GM12865 (cell line): ENCODE measurements at regions not wholly inside any gene's neighbourhood (a gene's known extent, or its start where the extent isn't known, plus 50 kb on each side); places are given as distances from the start of the nearest gene placed in this dataset.

Experiments used
- DNase-seq: peaks from one replicate; pipeline ENCODE4 v3.0.0; 2010; ENCODE audit warnings: low read depth
- H3K4me3 ChIP-seq: 2 replicates; pipeline ENCODE4 v1.5.1; 2011; ENCODE audit warnings: mild to moderate bottlenecking, low read depth, low read length, control low read depth
- CTCF ChIP-seq: IDR thresholded peaks from 2 replicates; pipeline ENCODE4 v1.5.1; 2011; ENCODE audit warnings: low read length, control low read depth, low read depth, inconsistent platforms; ENCODE audit not compliant: insufficient read depth; ENCODE audit errors: missing control alignments

DNA sequence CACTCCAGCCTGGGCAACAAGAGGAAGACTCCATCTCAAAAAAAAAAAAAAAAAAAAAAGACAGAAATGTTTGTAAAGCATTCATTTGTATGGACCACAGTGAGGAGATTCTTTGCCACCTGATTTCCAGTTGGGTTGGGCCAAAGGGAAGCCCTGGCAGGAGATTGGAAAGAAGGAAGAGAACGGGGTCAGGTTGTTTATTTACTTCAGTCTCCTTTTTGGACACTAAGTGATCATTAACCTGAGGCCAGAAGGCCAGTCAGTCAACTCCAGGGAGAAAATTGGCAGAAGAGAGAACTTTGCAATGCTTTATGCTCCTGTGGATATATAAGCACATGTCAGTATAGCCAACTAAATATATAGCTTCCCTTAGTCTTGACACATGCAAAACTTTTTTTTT, 85.9 kb downstream of the NTMT2 start:
- no peak for DNase-seq
- no peak for TF ChIP-seq CTCF
- no peak overlapping the region for H3K4me3 ChIP-seq

DNA sequence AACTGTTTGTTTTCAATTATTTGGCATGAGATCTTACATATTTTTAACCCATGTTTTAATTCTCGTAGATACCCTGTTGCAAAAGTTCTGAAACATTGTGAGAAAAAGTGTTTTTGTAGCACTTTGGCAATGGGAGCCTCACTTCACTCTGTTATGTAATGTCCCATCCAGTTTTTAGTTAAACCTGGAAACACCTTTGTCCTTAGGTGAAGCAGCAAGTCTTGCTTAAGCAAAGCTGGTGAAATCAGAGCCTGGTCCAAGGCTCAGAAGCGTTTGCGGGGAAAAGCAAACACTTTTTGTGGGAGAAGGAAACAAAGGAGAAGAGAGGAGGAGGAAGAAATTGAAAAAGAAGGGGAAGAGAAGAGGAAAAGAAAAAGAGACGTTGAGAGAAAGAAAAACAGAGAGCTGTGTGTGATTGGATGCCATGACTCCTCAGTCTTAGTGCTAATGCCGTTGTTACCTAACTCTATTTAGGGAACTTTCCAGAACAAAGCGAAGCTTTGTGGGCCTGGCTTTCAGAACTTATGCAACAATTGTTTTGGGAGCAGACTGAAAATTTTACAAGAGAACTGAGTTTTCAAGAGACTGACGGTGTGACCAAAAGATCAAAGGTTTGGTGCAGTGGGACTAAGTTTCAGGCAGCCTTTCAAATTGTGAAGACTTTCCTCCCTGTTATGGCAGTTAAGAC, 93.1 kb downstream of the NTMT2 start:
- DNase-seq, result no peak
- no peak for TF ChIP-seq CTCF

GRCh38 chr1:170239445-170239844, 93.7 kb downstream of the NTMT2 start:
- no peak for DNase-seq
- no peak for TF ChIP-seq CTCF
- no peak overlapping the region for H3K4me3 ChIP-seq

More for the DNA sequence above, 93.1 kb downstream of the NTMT2 start:
- H3K4me3 ChIP-seq, result no peak overlapping the region

DNA sequence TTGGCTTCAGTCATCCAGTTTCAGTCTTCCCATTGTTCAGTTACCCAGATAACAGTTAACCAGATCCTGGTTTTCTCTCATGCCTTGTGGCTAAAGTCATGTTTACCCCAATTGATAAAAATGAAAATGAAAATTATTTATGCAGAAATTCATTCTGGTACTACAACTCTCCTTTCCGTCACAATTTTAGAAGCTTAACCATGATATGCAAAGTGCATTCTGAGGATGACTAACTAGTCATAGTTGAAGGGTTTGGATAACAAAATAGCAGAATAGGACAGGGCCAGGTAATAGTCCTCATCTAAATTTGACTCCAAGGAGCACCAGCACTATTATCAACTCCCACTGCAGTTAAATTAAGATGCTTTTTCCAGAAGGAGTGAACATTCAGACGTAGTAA, 94.7 kb downstream of the NTMT2 start:
- H3K4me3 ChIP-seq, result no peak overlapping the region
- DNase-seq, result peak; percentile 59
- TF ChIP-seq CTCF, result no peak

DNA sequence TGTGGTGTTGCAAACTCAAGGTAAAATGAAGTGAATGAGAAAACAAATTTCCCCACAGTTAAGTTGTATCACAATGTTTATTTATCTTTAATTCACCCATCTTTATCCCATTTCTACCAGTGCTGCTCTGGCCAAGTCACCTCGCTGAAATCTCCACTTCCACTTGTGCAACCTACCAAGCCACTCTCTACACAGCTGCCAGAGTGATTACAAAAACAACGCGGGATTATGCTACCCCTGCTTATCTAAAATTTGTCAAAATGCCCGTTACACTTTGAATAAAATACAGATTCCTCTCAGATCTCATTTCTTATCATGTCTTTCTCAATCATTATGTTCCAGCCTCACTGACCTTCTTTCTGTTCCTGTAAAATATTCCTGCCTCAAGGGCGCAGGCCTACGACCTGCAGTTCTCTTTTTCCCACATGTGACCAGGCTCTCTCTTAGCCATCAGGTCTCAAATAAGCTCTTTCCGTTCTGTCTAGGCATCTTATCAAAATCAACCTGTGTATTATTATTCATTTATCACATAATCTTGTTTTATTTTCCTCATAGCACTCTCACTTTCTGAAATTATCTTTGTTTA, 95.6 kb downstream of the NTMT2 start:
- no peak for TF ChIP-seq CTCF
- DNase-seq, result no peak
- H3K4me3 ChIP-seq, result no peak overlapping the region

GRCh38 chr1:170247751-170248521, 102.2 kb downstream of the NTMT2 start:
- DNase-seq, result peak; percentile 68
- no peak for TF ChIP-seq CTCF
- H3K4me3 ChIP-seq, result no peak overlapping the region
